WTC11 (cell line): ENCODE measurements at regions not wholly inside any gene's neighbourhood (a gene's known extent, or its start where the extent isn't known, plus 50 kb on each side); places are given as distances from the start of the nearest gene placed in this dataset.

Experiments used
- CDX4 ChIP-seq: fragments of 250-450 bp; sonication (Bioruptor Pico); IDR thresholded peaks from 2 replicates; pipeline ENCODE4 v1.9.0; 2021; ENCODE audit warnings: moderate library complexity, mild to moderate bottlenecking, inconsistent platforms, borderline replicate concordance
- FOXJ3 ChIP-seq: sonication (generic); formaldehyde crosslinking; IDR thresholded peaks from 2 replicates; pipeline ENCODE4 v1.9.0; 2021; ENCODE audit warnings: missing genetic modification reagents, mild to moderate bottlenecking, borderline replicate concordance
- MAX ChIP-seq: sonication (generic); formaldehyde crosslinking; IDR thresholded peaks from 2 replicates; pipeline ENCODE4 v1.8.0; 2022; ENCODE audit warnings: mild to moderate bottlenecking, missing genetic modification reagents
- NR2C2 ChIP-seq: sonication (generic); formaldehyde crosslinking; IDR thresholded peaks from 2 replicates; pipeline ENCODE4 v1.8.0; 2022; ENCODE audit warnings: mild to moderate bottlenecking, missing genetic modification reagents
- TEAD4 ChIP-seq: sonication (generic); formaldehyde crosslinking; IDR thresholded peaks from 2 replicates; pipeline ENCODE4 v1.8.0; 2022; ENCODE audit warnings: mild to moderate bottlenecking, missing genetic modification reagents
- USF2 ChIP-seq: sonication (generic); formaldehyde crosslinking; IDR thresholded peaks from 2 replicates; pipeline ENCODE4 v1.8.1; 2023; ENCODE audit warnings: mild to moderate bottlenecking, missing genetic modification reagents, moderate library complexity
- ZNF138 ChIP-seq: sonication (generic); formaldehyde crosslinking; conservative IDR thresholded peaks from 2 replicates; pipeline ENCODE4 v1.8.1; 2022; ENCODE audit warnings: mild to moderate bottlenecking, moderate library complexity, missing genetic modification reagents
- ZNF281 ChIP-seq: sonication (generic); formaldehyde crosslinking; IDR thresholded peaks from 2 replicates; pipeline ENCODE4 v1.8.0; 2023; ENCODE audit warnings: mild to moderate bottlenecking, missing genetic modification reagents
- ZNF423 ChIP-seq: fragments of 250-450 bp; sonication (Bioruptor Pico); IDR thresholded peaks from 2 replicates; pipeline ENCODE4 v2.1.2; 2022; ENCODE audit warnings: mild to moderate bottlenecking, moderate library complexity
- TF ChIP-seq, protein P1 (sequence below): fragments of 200-600 bp; IDR thresholded peaks from 2 replicates; pipeline ENCODE4 v1.8.0; 2022; ENCODE audit warnings: antibody characterized with exemption
- TF ChIP-seq, protein P2 (sequence below): sonication (generic); formaldehyde crosslinking; IDR thresholded peaks from 2 replicates; pipeline ENCODE4 v1.8.1; 2022; ENCODE audit warnings: mild to moderate bottlenecking, missing genetic modification reagents, moderate library complexity, borderline replicate concordance
- TF ChIP-seq, protein P3 (sequence below): sonication (generic); formaldehyde crosslinking; IDR thresholded peaks from 2 replicates; pipeline ENCODE4 v1.8.1; 2023; ENCODE audit warnings: mild to moderate bottlenecking, missing genetic modification reagents
- TF ChIP-seq, protein P4 (sequence below): fragments of 250-450 bp; sonication (Bioruptor Pico); IDR thresholded peaks from 2 replicates; pipeline ENCODE4 v1.9.0; 2021; ENCODE audit warnings: mild to moderate bottlenecking, borderline replicate concordance

DNA sequence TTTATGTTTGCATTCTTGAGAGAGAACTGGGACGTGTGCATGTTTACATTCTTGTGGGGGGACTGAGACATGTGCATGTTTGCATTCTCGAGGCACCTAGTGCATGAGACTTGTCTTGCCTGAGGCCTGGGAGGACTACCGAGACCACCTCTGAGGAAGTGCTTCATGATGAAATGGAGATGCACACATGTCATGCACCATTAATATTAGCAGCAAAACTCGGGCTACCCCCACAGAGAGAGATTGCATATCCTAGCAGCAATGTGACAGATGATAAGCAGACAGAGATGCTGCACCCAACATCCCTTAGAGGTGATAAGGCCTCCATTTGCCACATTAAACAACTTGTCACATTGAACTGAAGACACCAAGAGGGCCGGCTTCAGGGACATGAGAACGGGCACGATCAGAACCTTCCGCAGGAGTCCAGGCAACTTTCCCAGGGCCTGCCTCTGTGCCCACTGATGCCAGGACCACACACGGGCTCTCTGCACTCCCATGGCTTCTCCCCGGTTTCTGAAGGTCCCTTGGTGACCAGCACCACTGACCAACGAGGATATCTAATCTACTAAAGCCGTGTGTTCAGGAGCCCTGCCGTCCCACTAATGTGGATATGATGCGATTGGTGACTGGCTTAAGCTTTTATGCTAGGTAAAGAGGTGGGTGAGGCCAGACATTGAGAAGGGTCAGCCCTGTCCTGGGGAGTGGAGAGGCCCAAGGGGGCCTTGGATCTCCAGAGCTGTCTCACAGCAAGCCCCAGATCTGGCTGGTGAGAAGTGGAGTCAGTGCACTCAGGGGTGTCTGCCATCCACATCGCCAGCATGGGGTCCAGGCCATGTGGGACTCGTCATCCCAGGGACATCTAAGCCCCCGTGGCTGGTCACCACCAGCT, 208.3 kb downstream of the NDUFA10 start:
- TF ChIP-seq, protein P1, sequence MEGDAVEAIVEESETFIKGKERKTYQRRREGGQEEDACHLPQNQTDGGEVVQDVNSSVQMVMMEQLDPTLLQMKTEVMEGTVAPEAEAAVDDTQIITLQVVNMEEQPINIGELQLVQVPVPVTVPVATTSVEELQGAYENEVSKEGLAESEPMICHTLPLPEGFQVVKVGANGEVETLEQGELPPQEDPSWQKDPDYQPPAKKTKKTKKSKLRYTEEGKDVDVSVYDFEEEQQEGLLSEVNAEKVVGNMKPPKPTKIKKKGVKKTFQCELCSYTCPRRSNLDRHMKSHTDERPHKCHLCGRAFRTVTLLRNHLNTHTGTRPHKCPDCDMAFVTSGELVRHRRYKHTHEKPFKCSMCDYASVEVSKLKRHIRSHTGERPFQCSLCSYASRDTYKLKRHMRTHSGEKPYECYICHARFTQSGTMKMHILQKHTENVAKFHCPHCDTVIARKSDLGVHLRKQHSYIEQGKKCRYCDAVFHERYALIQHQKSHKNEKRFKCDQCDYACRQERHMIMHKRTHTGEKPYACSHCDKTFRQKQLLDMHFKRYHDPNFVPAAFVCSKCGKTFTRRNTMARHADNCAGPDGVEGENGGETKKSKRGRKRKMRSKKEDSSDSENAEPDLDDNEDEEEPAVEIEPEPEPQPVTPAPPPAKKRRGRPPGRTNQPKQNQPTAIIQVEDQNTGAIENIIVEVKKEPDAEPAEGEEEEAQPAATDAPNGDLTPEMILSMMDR = no peak
- TF ChIP-seq NR2C2 (CRISPR knock-in tag) (no peak), MAX (CRISPR knock-in tag) (no peak), FOXJ3 (CRISPR knock-in tag) (no peak), USF2 (CRISPR knock-in tag) (no peak), ZNF138 (CRISPR knock-in tag) (no peak), ZNF281 (CRISPR knock-in tag) (no peak), ZNF423 (CRISPR knock-in tag) (no peak), CDX4 (CRISPR knock-in tag) (no peak), TEAD4 (CRISPR knock-in tag) (no peak)
- TF ChIP-seq, protein P2, sequence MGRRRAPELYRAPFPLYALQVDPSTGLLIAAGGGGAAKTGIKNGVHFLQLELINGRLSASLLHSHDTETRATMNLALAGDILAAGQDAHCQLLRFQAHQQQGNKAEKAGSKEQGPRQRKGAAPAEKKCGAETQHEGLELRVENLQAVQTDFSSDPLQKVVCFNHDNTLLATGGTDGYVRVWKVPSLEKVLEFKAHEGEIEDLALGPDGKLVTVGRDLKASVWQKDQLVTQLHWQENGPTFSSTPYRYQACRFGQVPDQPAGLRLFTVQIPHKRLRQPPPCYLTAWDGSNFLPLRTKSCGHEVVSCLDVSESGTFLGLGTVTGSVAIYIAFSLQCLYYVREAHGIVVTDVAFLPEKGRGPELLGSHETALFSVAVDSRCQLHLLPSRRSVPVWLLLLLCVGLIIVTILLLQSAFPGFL = no peak
- TF ChIP-seq, protein P3, sequence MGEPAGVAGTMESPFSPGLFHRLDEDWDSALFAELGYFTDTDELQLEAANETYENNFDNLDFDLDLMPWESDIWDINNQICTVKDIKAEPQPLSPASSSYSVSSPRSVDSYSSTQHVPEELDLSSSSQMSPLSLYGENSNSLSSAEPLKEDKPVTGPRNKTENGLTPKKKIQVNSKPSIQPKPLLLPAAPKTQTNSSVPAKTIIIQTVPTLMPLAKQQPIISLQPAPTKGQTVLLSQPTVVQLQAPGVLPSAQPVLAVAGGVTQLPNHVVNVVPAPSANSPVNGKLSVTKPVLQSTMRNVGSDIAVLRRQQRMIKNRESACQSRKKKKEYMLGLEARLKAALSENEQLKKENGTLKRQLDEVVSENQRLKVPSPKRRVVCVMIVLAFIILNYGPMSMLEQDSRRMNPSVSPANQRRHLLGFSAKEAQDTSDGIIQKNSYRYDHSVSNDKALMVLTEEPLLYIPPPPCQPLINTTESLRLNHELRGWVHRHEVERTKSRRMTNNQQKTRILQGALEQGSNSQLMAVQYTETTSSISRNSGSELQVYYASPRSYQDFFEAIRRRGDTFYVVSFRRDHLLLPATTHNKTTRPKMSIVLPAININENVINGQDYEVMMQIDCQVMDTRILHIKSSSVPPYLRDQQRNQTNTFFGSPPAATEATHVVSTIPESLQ (CRISPR knock-in tag) = no peak
- TF ChIP-seq, protein P4, sequence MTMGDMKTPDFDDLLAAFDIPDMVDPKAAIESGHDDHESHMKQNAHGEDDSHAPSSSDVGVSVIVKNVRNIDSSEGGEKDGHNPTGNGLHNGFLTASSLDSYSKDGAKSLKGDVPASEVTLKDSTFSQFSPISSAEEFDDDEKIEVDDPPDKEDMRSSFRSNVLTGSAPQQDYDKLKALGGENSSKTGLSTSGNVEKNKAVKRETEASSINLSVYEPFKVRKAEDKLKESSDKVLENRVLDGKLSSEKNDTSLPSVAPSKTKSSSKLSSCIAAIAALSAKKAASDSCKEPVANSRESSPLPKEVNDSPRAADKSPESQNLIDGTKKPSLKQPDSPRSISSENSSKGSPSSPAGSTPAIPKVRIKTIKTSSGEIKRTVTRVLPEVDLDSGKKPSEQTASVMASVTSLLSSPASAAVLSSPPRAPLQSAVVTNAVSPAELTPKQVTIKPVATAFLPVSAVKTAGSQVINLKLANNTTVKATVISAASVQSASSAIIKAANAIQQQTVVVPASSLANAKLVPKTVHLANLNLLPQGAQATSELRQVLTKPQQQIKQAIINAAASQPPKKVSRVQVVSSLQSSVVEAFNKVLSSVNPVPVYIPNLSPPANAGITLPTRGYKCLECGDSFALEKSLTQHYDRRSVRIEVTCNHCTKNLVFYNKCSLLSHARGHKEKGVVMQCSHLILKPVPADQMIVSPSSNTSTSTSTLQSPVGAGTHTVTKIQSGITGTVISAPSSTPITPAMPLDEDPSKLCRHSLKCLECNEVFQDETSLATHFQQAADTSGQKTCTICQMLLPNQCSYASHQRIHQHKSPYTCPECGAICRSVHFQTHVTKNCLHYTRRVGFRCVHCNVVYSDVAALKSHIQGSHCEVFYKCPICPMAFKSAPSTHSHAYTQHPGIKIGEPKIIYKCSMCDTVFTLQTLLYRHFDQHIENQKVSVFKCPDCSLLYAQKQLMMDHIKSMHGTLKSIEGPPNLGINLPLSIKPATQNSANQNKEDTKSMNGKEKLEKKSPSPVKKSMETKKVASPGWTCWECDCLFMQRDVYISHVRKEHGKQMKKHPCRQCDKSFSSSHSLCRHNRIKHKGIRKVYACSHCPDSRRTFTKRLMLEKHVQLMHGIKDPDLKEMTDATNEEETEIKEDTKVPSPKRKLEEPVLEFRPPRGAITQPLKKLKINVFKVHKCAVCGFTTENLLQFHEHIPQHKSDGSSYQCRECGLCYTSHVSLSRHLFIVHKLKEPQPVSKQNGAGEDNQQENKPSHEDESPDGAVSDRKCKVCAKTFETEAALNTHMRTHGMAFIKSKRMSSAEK (CRISPR knock-in tag) = no peak
